ENCODE measurements at regions not wholly inside any gene's neighbourhood (a gene's known extent, or its start where the extent isn't known, plus 50 kb on each side); places are given as distances from the start of the nearest gene placed in this dataset.

- TF ChIP-seq POLR2AphosphoS5 (IDR thresholded peaks at IDR 0.05; ENCODE audit: low read length) (no peak), YY1 (IDR thresholded peaks at IDR 0.05; ENCODE audit: low read depth, low read length) (no peak), NFIC (IDR thresholded peaks at IDR 0.05; ENCODE audit: low read depth, low read length) (no peak), CTCF (IDR thresholded peaks at IDR 0.05 in 2 of 3, conservative IDR thresholded peaks at IDR 0.05 in 1 of 3; ENCODE audit: control insufficient read depth in 2 of 3, extremely low read depth in 1 of 3, insufficient read depth in 1 of 3, low read depth in 3 of 3, low read length in 3 of 3) (no peak), TCF7 (IDR thresholded peaks at IDR 0.05; ENCODE audit: borderline replicate concordance) (no peak), ZBTB40 (IDR thresholded peaks at IDR 0.05; ENCODE audit: borderline replicate concordance) (no peak), MAX (IDR thresholded peaks at IDR 0.05; ENCODE audit: low read depth, low read length) (no peak), RAD21 (IDR thresholded peaks at IDR 0.05; ENCODE audit: insufficient read depth, low read depth, low read length) (no peak), POLR2A (IDR thresholded peaks at IDR 0.05; ENCODE audit: low read depth, low read length) (no peak)
Measured at GRCh38 chr9:758146-758545, 83.4 kb upstream of the DMRT1 start.

All from GM12878 (cell line).